GM21825 (cell line): ENCODE measurements at regions not wholly inside any gene's neighbourhood (a gene's known extent, or its start where the extent isn't known, plus 50 kb on each side); places are given as distances from the start of the nearest gene placed in this dataset.

Experiments
- ATAC-seq: cut with Tn5 transposase; IDR thresholded peaks from one replicate; pipeline ENCODE4 v1.9.1; 2021; ENCODE audit warnings: mild to moderate bottlenecking, moderate library complexity; ENCODE audit not compliant: unreplicated experiment

DNA sequence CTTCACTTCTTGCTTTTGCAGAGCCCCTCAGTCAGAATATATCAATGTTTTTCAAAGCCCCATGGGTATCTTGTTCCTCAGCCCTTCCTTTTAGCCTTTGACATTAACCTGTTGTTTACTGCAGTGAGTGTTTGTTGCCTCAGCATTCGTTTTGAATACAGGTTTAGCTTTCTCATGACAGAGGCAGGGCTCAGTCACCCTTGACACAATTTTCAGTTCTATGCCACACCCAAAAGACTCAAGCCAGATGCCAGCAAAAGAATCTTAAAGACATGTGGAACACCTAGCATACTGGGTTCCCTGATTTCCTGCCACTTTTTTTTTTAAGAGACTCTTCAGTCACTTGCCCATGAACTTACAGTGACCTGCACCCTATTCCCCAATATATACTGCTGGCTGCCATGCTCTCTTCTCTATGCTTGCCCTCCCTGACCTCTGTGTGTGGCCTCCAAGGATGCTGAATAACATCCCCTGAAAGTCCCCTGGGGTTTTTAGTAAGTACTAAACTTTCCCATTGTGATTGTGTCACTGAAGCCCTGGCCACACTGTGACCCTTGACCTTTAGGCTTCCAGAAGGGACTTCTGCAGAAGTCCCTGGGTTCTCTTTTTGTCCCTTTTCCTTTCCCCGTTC lies 1225.5 kb downstream of the TBC1D22A start:
- ATAC-seq = no peak

DNA sequence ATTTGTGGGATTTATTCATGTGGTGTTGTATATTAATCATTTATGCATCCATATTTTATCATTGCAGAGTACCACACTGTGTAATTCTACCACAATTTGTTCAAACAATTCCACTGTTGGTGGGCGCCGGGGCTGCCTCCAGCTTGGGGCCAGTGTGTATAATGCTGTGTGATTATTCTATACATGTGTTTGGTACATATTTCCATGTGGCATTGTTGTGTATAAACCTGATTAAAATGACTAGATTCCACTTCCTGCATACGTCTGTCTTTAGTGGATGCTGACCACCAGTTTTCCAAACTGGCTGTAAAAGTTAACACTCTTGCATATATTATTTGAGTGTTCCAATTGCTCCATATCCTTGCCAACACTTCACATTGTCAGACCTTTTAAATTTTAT lies 1213.8 kb downstream of the TBC1D22A start:
- ATAC-seq = no peak

DNA sequence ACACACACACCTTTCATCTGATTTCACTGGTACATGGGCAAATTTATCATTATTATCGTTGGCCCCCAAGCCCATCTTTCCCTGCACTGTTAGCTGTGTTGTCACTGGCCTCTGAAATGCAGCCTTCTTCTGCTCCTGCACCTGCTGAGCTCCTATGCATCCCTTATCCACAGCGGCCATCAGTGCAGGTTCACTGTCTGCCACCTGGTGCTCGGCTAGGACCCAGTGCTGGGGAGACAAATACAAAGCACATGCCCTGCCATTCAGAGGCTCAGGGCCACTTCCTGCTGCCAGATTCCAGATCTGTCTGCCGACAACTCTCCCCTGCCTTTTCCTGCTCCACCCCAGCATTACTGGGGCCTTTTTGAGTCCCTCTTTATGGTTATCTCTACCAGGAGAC lies 1205.4 kb downstream of the TBC1D22A start:
- no peak for ATAC-seq

DNA sequence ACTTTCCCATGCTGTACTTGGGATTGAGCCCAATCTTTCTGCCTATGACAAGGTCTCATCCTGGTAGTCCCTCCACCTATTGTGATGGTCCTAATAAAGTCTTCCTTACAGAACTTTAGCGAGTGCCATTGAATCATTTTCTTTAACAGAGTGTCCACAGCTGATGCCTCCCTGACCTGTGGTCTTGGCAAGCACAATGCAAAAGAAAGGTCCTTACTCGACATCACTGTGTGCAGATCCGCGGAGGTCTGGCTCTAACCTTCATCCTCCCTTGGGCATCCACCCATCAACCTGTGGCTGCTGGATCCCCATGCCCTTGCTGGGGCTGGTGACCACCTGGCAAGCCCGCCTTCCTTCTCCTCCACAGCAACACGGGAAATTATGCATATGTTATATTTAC lies 1203.9 kb downstream of the TBC1D22A start:
- ATAC-seq = no peak

DNA sequence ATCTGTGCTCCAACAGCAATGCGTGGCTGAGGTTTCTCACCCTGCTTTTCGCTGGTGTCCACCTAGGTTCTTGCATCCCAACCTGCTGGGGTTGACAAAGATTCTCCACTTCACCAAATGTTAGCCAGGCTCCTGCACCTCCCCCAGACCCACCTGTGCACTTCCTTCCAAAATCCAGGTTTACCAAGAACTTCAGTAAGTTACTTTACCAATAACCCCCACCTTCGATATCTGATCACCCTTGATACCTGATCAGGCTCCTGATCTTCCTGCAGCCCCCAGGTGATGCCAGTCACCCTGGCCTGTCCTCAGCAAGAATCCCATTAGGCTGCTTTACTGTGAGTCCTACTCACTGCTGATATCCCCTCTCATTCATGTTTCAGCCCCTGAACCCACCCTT lies 1203.4 kb downstream of the TBC1D22A start:
- no peak for ATAC-seq

DNA sequence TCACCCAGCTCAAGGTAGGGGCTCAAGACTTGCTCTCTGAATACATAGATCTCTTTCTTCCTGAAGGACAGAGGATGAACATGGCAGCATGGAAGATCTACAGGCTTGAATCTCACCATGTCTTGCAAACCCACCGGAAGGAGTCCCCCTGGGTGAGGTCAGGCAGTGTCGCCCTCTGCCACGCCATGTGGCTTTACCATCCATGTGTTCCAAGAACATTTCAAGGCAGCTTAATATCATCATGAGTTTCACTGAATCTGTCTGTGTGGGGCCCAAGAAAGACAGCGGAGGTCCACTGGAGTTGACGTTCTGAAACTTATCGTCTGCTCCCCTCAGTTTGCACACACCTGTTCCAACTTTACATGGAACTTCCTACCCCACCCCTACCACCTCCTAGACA lies 1202.6 kb downstream of the TBC1D22A start:
- ATAC-seq = no peak

DNA sequence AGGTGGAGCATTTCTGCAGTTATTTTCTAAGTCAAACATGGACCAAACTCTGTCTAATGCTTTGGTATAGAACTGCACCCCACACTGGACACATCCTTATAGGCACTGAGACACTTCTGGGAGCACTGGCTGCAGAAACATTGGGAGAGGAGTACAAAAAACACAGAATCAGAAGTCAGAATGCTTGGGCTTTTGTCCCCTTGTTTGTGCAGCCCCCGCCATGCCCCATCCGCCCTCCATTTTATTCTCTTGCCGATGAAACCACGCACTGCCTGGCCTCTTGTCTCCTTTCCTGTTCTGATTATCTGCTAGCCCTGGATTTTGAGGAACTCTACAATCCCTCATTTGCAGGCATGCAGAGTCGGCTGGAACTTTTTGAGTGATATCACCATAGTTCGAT lies 1201.2 kb downstream of the TBC1D22A start:
- ATAC-seq = no peak

DNA sequence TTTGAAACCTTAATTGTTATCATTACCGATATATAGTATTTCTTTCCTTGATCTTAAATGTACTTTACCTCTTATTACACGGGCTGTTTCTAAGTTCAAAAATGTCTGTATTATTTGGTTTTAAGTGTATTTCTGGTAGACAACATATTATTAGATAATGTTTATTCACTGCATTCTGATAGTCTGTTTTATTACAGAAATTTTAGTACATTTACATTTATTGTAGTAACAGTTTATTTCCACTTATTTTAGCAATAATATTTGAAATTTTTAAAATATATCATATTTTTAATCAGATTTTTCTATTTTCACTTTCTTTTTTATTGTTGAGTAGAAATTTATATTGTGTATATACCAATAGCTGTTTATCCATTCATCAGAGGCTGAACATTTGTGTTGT lies 1195.2 kb downstream of the TBC1D22A start:
- no peak for ATAC-seq

DNA sequence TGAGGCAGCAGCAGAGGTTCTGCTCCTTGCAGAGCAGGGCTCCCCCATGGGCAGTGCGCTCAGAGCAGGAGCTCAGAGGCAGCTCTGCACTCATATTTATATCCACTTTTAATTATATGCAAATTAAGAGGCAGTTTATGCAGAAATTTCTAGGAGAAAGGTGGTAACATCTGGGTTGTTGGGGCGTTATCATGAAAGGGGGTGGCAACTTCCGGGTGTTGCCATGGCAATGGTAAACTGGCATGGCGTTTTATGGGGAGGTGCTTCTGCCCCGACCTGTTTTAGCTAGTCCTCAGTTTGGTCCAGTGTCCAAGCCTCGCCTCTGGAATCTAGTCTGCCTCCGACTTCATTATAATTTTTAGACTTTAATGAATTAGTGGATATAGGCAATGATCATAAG lies 1191.7 kb downstream of the TBC1D22A start:
- no peak for ATAC-seq

DNA sequence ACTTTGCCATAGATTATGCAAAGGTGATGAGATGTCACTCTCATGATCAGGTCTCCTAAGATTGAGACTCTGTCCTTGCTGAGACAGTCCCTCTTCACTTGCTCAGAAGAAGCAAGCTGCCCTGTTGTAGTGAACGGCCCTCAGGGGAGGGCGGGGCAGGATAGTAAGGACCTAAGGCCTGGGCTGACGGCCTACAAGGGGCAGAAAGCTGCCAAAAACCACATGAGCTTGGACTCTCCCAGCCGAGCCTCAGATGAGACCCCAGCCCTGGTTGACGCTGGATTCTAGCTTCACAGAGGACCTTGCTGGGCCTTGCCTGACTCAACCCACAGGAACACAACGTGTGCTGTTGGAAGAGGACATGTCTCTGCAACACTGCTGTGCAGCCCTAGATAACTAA lies 1182.5 kb downstream of the TBC1D22A start:
- ATAC-seq = no peak

DNA sequence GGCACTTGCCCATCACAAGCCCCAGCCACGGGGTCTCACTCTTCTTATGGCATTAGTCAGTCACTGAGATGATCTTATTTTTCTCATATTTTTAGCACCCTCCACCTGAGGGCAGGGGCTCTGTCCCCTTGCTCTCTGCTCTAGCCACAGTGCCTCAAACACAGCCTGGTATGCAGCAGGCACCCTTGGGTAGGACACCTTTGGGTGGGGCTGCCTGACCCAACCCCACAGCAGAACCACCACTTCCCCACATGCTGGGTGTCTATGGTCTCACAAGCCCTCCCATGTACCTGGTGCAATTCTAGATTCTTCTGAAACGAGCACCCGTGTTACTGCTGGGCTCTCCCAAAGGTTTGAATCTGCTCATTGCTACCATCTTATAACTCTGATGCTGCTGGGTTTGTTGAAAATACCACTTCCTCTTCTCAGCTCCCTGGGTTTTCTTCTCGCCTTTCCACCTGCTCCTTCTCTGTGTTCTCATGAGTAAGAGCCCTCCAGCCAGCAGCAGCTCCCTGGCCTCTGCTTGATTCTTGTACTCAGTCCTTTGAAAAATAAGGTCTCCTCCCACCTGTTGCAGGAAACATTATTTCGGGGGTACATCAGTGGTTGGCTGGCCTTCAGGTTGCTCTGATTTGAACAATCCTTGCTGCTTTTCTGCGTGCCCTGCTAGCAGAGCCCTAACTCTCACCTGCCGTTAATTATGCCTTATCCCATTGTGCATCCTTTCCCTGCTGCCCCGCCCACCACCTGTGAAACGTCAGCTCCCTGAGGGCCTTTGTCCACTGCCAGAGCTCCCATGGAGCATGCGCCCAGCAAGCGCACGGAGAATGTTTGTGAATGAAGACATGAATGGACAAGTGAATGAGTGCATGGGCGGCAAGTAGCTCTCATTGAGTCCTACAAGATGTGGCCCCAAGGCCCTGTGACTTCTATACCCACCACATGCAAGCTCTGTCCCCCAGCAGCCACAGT lies 1181.6 kb downstream of the TBC1D22A start:
- ATAC-seq = no peak

DNA sequence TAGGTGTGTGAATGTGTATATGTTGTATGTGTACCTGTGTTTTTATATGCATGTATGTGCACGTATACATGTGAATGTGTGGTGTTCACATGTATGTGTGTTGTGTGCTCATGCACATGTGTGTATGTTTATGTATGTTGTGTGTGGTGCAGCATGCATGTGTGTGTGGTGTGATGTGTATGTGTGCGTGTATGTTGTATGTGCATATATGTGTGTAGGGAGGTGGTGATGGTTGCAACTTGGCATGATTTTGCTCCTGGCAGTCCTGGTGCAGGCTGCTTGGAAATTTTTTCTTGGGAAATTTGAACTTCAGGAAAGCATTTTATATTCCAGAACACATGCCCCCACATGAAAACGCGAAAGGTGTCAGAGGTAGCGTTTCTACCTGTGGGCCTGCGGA lies 1177.8 kb downstream of the TBC1D22A start:
- ATAC-seq = no peak

DNA sequence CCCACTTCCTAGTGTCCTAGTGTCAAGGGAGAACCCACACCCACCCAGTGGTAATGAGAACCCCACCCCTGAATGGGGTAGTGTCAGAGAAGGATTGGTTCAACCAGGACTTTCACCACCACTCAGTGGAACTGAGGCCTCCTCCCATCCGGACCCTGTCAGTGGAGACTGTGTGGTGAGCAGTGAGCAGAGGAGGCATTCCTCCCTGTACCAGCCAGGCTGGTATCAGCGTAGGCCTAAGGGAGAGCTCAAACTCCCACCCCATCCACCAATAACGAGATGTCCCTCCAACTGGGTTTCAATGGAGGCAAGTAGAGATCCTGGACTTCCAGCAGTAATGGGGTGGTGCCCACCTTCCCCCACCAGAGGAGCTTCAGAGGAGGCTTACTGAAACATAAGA lies 1171.4 kb downstream of the TBC1D22A start:
- ATAC-seq = no peak

DNA sequence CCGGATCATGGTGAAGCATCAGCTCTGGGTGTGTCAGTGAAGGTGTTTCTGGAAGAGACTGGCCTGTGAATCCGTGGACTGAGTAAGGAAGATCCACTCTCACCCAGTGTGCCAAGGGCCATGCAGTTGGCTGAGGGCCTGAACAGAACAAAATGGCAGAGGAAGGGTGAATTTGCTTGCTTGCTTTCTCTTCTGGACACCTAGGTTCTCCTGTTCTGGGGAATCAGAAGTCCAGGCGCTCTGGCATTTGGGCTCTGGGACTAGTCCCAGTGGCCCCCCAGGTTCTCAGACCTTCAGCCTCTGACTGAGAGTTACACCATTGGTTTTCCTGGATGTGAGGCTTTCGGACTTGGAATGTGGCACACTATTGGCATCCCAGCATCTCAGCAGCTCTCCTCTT lies 1170.8 kb downstream of the TBC1D22A start:
- ATAC-seq = no peak

DNA sequence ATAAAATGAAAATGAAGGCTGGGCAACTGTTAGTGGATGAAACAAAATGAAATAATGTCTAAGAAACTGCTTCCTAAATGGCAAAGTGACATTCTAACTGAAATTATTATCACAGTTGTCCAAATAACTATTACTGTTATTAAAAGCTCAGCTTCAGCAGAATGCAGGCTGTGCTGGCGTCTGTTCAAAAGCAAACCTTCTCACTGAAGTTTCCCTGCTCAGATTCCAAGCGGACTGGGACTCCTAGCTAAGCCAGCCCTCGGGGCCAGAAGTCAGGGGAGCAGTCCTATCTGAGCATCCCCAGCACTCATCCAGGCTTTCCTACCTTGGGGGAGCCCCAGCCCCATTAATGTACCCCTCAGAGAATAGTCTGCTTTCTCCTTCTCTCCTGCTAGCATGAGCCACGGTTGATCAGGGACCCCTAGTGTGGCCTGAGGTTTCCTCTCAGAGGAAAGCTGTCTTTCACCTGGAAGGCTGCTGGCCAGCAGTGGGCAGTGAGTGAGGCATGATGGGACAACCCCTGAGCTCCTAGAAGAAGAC lies 1167.3 kb downstream of the TBC1D22A start:
- no peak for ATAC-seq

DNA sequence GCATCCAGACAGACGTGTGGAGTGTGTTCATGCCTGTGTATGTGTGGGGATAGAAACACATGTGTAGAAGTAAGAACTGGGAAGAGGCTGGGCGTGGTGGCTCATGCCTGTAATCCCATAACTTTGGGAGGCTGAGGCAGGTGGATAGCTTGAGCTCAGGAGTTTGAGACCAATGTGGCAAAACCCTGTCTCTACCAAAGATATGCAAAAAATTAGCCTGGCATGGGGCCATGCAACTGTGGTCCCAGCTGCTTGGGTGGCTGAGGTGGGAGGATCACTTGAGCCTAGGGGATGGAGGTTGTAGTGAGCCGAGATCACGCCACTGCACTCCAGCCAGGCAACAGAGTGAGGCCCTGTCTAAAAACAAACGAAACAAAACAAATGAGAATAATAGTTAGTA lies 1166.6 kb downstream of the TBC1D22A start:
- ATAC-seq = no peak

DNA sequence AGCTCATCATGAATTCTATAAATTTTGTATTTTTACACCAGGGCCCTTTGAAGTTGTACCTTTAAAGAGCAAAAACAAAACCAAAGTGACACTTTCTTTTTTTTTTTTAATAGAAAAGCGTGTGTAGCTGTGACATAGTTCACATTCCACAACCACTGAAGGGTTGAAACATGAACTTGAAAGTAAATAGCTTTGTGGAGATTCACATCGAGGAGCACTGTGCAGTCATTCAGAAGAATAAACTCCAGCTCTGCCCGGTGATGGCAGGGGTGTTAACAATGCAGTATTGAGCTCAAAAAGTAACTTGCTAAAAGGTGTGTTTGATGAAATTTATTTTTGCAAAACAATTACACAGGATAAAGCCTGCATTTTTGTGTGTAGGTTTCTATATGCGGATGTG lies 1166.2 kb downstream of the TBC1D22A start:
- ATAC-seq = no peak

DNA sequence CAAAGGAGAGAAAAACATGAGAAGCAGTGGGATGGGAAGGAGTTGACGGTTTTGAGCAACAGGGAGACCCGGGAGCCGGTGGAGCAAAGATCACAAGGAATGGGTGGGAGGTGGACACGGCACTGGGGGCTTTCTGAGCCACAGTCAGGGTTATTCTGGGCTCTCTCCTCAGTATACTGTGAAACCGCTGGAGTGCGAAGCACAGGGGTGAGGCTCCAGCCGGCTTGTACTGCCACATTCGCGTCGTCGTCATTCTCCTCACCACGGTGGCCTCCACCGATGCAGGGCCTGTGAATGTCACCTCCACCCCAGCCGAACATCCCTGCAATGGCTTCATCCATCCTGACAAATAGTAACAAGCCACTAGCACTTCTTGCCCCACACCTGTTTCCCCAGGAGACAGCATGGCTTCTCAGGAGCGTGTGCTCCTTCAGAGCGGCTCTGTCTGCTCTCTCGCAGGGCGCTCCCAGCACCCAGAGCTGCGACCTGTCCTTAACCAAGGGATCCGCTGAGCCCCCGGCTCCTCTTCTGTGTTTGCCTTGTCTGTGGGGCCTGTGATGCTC lies 1165.3 kb downstream of the TBC1D22A start:
- no peak for ATAC-seq

DNA sequence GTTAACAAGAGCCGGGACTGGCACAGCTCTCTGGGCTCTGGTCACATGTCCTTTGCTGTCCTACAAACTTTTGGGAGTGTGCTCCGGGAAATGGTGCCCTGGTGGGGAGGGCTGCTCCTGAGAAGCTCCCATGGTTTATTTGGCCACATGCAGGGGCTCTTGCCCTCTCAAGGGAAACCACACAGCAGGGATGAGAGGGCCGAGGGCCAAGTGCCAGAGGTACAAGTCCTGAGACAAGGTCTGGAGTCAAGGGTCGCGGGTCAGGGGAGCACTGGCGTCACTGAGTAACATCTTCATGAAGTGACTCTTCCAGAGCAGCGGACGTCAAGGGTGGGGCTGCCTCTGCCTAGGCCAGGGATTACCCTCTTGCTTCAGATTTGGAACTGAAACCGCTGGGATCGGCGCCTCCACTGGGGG lies 1160.6 kb downstream of the TBC1D22A start:
- no peak for ATAC-seq

DNA sequence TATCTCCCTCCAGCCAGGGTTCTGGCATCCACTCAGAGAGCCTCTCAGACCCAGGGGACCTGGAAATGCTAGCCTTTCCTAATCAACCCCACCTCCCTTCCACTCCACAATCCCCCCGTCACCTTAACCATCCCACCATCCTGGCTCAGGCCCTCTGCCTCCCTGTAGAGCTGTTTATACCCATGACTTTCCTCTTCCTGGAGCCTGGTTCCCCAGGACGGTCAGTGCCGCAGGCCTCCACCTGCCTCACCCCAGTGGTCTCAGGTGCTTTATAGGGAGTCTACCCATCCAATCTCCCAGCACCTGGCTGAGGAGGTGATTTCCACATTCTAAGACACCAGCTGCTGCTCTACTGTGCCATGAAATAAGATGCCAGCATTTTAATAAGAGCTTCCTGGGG lies 1159.5 kb downstream of the TBC1D22A start:
- no peak for ATAC-seq

DNA sequence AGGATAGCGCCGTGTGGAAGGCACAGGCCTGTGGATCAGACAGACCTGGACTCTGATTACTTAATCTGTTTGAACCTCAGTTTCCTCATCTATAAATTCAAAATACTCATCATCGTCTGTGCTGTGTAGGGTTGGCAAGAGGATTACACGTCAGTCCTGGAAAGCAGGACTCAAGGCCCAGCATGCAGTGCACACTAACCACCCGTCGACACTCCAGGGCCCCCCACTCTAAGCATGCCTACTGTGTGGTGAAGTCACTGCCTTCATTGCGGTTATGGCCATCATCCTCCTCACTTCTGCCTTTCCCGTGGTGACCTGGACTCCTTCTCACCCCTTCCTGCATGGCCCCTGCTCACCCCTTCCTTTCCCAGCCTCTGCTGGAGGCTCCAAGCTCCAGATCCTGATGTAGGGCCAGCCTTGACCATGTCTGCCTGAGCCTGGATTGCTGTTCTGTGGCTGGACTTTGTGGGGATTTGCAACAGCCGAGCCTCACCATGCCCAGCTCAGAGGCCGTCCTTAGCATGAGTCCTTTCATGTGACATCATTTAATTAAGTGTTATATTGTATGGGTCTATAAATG lies 1158.0 kb downstream of the TBC1D22A start:
- ATAC-seq = no peak
